Sigmoid colon (tissue), 6 donors: ENCODE measurements at regions not wholly inside any gene's neighbourhood (a gene's known extent, or its start where the extent isn't known, plus 50 kb on each side); places are given as distances from the start of the nearest gene placed in this dataset.

Source experiments
- DNase-seq: peaks from one replicate; pipeline ENCODE4 v3.0.0-alpha.2; 2019
- H3K27ac ChIP-seq, 4 donors: fragments of 200-600 bp; sonication (generic); one replicate each; pipeline ENCODE4 v1.5.1; 2016 to 2019; ENCODE audit warnings: mild to moderate bottlenecking in 1 of 4
- H3K27me3 ChIP-seq, 3 donors: fragments of 200-600 bp; sonication (generic); one replicate each; pipeline ENCODE4 v1.5.1; 2019; ENCODE audit warnings: mild to moderate bottlenecking in 1 of 3
- H3K36me3 ChIP-seq, 4 donors: fragments of 200-600 bp; sonication (generic); one replicate each; pipeline ENCODE4 v1.5.1; 2016 to 2019
- H3K4me1 ChIP-seq, 4 donors: fragments of 200-600 bp; sonication (generic); one replicate each; pipeline ENCODE4 v1.5.1; 2017 to 2019
- H3K4me3 ChIP-seq, 4 donors: fragments of 200-600 bp; sonication (generic); one replicate each; pipeline ENCODE4 v1.5.1; 2017 to 2019; ENCODE audit warnings: mild to moderate bottlenecking in 2 of 4, moderate library complexity in 1 of 4
- H3K9me3 ChIP-seq, 4 donors: fragments of 200-600 bp in 3 of 4; sonication (generic) in 3 of 4; one replicate each; pipeline versions ENCODE4 v1.5.1 to v1.6.1; 2013 to 2019
- CTCF ChIP-seq, 4 experiments: fragments of 450-650 bp in 3 of 4; fragments of 200-600 bp in 1 of 4; IDR thresholded peaks; one replicate each; pipeline ENCODE4 v1.5.1; 2016 to 2019; ENCODE audit warnings: antibody characterized with exemption in 4 of 4, mild to moderate bottlenecking in 3 of 4, moderate library complexity in 2 of 4
- EP300 ChIP-seq, 4 donors: sonication (generic); formaldehyde crosslinking; IDR thresholded peaks; one replicate each; pipeline ENCODE4 v1.6.1; 2017; ENCODE audit warnings: antibody characterized with exemption in 4 of 4
- POLR2A ChIP-seq, 2 donors: fragments of 450-650 bp; IDR thresholded peaks; one replicate each; pipeline ENCODE4 v1.6.1; 2016; ENCODE audit warnings: antibody characterized with exemption in 2 of 2, mild to moderate bottlenecking in 2 of 2, moderate library complexity in 2 of 2
- POLR2AphosphoS5 ChIP-seq, 4 donors: sonication (generic); formaldehyde crosslinking; IDR thresholded peaks; one replicate each; pipeline ENCODE4 v1.6.1; 2017; ENCODE audit warnings: antibody characterized with exemption in 4 of 4
- WGBS, 2 donors: extraction: QIAGEN DNeasy Blood & Tissue Kit; methylation state at CpG; one replicate each; pipeline ENCODE4 v1.1.7; 2013; 5-methylcytosine and 5-hydroxymethylcytosine counted together
- intact Hi-C: fragments of 100-400 bp; cut with DNase I; formaldehyde crosslinking; loops from one replicate; pipeline ENCODE4 v1.15.1; 2023
- donor health status: healthy with polysubstance abuse.
- donor health status: healthy.

- Histone ChIP-seq H3K4me3 (no peak overlapping the region), H3K27ac (no peak overlapping the region), H3K36me3 (peaks cover 0 to 7% (median 2%) of the 10 kb centered on the region in 4 donors), H3K27me3 (no peaks in the 10 kb centered on the region), H3K4me1 (peaks cover 0 to 17% (median 7%) of the 10 kb centered on the region in 4 donors), H3K9me3 (peaks cover 0 to 7% (median 2%) of the 10 kb centered on the region in 4 donors)
- intact Hi-C loops: no loop called here
- TF ChIP-seq POLR2AphosphoS5 (IDR thresholded peaks at IDR 0.05) (no peak), CTCF (IDR thresholded peaks at IDR 0.05) (no peak), POLR2A (IDR thresholded peaks at IDR 0.05) (no peak), EP300 (IDR thresholded peaks at IDR 0.05) (no peak)
- 88 to 91% methylated on average over 22 of the region's 22 CpGs for WGBS, 2 donors
- DNase-seq: no peak
These were observed 73.2 kb upstream of the CIBAR2 start for GRCh38 chr16:85185303-85186100.

- H3K4me3 ChIP-seq: no peak overlapping the region
- H3K9me3 ChIP-seq: peaks cover 0 to 7% (median 2%) of the 10 kb centered on the region in 4 donors
- intact Hi-C loops: no loop called here
- peak overlapping the region; percentile 28 to 75 (median 50) for H3K27ac ChIP-seq
- 86 to 90% methylated on average over 13 of the region's 13 CpGs for WGBS, 2 donors
- TF ChIP-seq POLR2A (IDR thresholded peaks at IDR 0.05) (no peak), POLR2AphosphoS5 (IDR thresholded peaks at IDR 0.05) (peak in 2 of 4 donors; percentile 27 to 68)
- peaks cover 0 to 17% (median 7%) of the 10 kb centered on the region in 4 donors for H3K4me1 ChIP-seq
- H3K27me3 ChIP-seq: no peaks in the 10 kb centered on the region
- peaks cover 0 to 7% (median 2%) of the 10 kb centered on the region in 4 donors for H3K36me3 ChIP-seq
- peak; percentile 84 for DNase-seq
These were observed 74.7 kb upstream of the CIBAR2 start for GRCh38 chr16:85187002-85187401.

GRCh38 chr16:85187447-85187846, 75.2 kb upstream of the CIBAR2 start:
- Histone ChIP-seq H3K27me3 (no peaks in the 10 kb centered on the region), H3K4me1 (peaks cover 0 to 19% (median 9%) of the 10 kb centered on the region in 4 donors), H3K27ac (peak overlapping the region; percentile 28 to 75 (median 50)), H3K4me3 (no peak overlapping the region), H3K9me3 (peaks cover 0 to 7% (median 2%) of the 10 kb centered on the region in 4 donors), H3K36me3 (peaks cover 0 to 7% (median 2%) of the 10 kb centered on the region in 4 donors)
- DNase-seq: no peak
- intact Hi-C loops: no loop called here
- TF ChIP-seq CTCF (IDR thresholded peaks at IDR 0.05): no peak
- no peak for TF ChIP-seq POLR2AphosphoS5 (IDR thresholded peaks at IDR 0.05)
- no peak for TF ChIP-seq EP300 (IDR thresholded peaks at IDR 0.05)
- no peak for TF ChIP-seq POLR2A (IDR thresholded peaks at IDR 0.05)
- 81 to 86% methylated on average over 13 of the region's 13 CpGs for WGBS, 2 donors

GRCh38 chr16:85187886-85188285, 75.6 kb upstream of the CIBAR2 start:
- H3K27ac ChIP-seq: peak overlapping the region in 3 of 4 donors; percentile 28 to 75 (median 58)
- peaks cover 0 to 24% (median 13%) of the 10 kb centered on the region in 4 donors for H3K4me1 ChIP-seq
- H3K4me3 ChIP-seq: no peak overlapping the region
- intact Hi-C loops: no loop called here
- DNase-seq: no peak
- peaks cover 0 to 7% (median 2%) of the 10 kb centered on the region in 4 donors for H3K9me3 ChIP-seq
- H3K36me3 ChIP-seq: peaks cover 0 to 7% (median 2%) of the 10 kb centered on the region in 4 donors
- TF ChIP-seq POLR2A (IDR thresholded peaks at IDR 0.05): no peak
- no peak for TF ChIP-seq POLR2AphosphoS5 (IDR thresholded peaks at IDR 0.05)
- no peak for TF ChIP-seq EP300 (IDR thresholded peaks at IDR 0.05)
- no peak for TF ChIP-seq CTCF (IDR thresholded peaks at IDR 0.05)
- 87 to 89% methylated on average over 12 of the region's 12 CpGs for WGBS, 2 donors
- H3K27me3 ChIP-seq: no peaks in the 10 kb centered on the region

- H3K27ac ChIP-seq: no peak overlapping the region
- WGBS, 2 donors: 14 to 62% methylated on average over 3 of the region's 3 CpGs
- no peaks in the 10 kb centered on the region for H3K27me3 ChIP-seq
- H3K36me3 ChIP-seq: peaks cover 0 to 5% (median 1%) of the 10 kb centered on the region in 4 donors
- intact Hi-C loops: no loop called here
- TF ChIP-seq EP300 (IDR thresholded peaks at IDR 0.05) (no peak), POLR2A (IDR thresholded peaks at IDR 0.05) (no peak), CTCF (IDR thresholded peaks at IDR 0.05) (no peak), POLR2AphosphoS5 (IDR thresholded peaks at IDR 0.05) (no peak)
- no peak for DNase-seq
- H3K4me1 ChIP-seq: peaks cover 0 to 35% (median 25%) of the 10 kb centered on the region in 4 donors
- peaks cover 0 to 7% (median 2%) of the 10 kb centered on the region in 4 donors for H3K9me3 ChIP-seq
- no peak overlapping the region for H3K4me3 ChIP-seq
These were observed 76.8 kb upstream of the CIBAR2 start for GRCh38 chr16:85188822-85189672.
